ENCODE measurements at regions not wholly inside any gene's neighbourhood (a gene's known extent, or its start where the extent isn't known, plus 50 kb on each side); places are given as distances from the start of the nearest gene placed in this dataset.

- no peak for DNase-seq
Measured at GRCh38 chr10:78250313-78251015, 216.8 kb downstream of the RPS24 start.

DNA sequence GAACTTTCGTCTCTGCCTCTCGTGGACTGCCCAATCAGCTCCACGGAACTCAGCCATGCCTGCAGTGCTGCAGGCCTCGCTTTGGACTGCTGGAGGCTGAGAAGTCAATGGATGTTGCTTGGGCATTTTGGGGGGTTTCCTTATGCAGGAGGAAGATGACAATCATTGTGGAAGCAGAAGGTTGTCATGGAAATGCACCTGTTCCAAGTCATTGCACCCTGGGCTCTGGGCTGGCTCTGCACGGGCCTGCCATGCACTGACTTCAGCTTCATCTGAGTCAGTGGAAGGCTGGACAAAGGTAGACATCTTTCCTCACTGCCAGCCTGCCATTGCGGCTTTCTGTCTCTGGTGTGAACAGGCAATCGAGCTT is 217.3 kb downstream of the RPS24 start:
- no peak for DNase-seq

DNA sequence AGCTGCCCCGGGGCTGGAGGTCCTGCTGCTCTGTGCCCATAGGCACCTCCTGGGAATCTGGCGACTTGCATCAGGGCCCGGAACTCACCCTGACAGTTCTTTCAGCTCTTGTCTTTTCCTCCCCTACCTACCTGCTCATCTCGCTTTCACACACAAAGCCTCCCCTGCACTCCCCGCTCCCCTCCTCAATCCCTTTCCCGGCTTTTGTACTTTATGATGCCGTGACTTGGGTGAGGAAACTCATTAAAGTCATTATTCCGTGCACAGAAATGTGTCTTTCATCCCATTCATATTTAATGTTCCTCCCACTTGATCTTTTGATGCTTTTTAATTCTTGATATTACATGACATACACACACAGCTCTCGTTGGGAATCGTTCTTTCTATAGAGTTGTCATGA is 218.6 kb downstream of the RPS24 start:
- DNase-seq, result no peak

- no peak for DNase-seq
Measured at GRCh38 chr10:78253063-78253853, 219.6 kb downstream of the RPS24 start.

GRCh38 chr10:78254013-78254412 is 220.3 kb downstream of the RPS24 start:
- DNase-seq, result no peak

GRCh38 chr10:78255214-78255613 is 221.6 kb downstream of the RPS24 start:
- no peak for DNase-seq

- no peak for DNase-seq
Measured at GRCh38 chr10:78255796-78256638, 222.4 kb downstream of the RPS24 start.

DNA sequence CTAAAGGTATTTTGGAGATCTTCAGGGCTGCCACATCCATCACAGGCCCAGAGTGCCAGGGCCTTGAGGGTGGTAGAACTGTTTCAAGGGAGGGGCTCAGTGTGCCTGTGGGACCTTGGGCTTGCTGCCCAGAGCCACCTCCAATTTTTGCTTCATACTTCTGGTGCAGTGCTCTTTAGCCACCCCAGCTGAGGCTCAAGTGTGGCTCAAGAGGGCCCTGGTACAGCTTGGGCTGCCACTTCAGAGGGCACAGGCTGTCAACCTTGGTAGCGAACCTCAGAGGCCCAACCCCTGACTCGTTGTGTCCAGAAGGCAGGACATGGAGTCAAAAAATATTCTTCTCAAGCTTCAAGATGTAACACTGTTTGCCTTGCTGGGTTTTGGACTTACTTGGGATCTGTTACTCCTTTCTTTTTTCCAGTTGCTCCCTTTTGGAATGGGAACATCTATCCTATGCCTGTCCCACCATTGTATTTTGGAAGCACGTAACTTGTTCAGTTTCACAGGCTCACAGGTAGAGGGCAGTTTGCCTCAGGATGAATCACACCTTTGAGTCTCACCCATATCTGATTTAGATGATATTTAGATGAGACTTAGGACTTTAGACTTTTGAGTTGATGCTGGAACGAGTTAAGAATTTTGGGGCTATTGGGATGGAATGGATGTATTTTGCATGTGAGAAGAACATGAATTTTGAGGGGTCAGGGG is 224.8 kb downstream of the RPS24 start:
- no peak for DNase-seq

DNA sequence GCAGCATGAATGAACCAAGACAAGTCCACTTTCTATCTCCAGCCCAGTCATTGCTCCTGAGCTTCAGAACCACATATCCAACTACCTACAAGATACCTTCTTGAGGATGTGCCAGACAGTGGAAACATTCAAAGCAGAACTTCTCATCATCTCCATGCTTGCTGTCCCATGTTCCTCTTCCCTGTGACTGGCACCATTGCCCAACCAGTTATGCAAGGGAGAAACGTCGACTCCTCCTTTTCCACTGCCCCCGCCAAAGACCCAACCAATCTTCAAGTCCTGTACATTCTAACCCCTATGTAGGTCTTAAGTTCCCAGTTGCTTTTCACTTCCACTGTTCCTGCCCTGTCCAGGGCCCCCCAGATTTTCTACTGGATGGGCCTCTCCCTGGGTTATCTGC is 225.7 kb downstream of the RPS24 start:
- no peak for DNase-seq

DNA sequence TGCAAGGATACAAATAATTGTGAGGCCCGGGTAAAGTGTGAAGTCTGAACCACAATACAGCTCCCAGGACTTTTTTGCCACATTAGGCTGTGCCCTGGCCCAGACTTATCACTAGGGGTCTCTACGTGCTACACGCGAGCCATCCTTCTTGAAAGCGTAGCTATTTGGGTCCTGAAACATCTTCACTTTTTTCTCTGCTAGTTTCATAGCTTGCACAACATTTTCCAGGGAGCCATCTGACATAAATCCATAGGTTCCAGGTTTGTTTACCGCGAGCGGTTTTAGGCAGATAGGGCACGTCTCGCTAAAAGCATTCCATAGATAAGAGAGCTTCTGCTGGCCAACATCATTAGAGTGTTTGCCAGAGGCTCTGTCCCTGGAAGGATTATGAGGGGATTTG is 226.5 kb downstream of the RPS24 start:
- DNase-seq, result no peak

- DNase-seq, result no peak
Measured at GRCh38 chr10:78260680-78261079, 227.0 kb downstream of the RPS24 start.

GRCh38 chr10:78261291-78261690 is 227.6 kb downstream of the RPS24 start:
- no peak for DNase-seq

DNA sequence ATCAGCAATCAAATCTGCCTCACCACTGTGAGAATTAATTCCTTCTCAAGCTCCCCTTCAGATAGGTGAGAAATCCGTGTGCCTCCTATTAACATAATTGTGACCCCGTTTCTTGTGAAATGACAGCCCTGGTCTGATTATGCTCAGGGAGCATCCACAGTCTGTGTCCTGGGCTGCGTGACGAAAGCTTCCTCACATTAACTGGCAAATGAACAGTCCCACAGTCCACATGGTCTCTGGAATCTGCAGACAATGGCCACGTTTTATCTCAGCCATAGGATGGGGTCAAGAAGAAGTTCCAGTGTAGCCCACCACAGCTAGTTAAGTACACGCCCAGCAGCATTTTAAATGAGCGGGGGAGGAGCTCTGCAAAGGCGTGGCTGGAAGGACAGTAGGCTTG is 229.2 kb downstream of the RPS24 start:
- no peak for DNase-seq

DNA sequence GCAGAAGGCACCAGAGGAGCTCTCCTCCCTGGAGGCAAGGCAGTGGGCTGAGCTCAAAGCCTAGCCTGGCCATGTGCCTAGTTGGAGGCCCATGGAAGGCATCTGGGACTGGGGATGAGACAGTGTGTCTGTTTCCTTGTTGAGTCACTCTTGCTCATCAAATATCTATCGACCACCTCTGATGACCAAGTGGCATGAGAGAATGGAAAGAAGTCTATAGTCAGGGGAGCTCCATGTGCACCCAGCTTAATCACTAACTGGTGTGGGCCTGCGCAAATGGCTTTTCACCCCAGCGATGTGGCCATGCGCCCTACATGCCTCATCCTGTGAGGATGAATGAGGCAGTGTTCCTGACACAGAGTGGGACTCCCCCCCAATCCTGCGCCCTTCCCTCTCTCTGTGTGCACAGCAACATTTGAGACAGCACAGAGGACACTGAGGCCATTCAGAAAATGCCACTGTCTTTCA is 229.9 kb downstream of the RPS24 start:
- no peak for DNase-seq

- DNase-seq, result no peak
Measured at GRCh38 chr10:78264361-78264760, 230.7 kb downstream of the RPS24 start.

DNA sequence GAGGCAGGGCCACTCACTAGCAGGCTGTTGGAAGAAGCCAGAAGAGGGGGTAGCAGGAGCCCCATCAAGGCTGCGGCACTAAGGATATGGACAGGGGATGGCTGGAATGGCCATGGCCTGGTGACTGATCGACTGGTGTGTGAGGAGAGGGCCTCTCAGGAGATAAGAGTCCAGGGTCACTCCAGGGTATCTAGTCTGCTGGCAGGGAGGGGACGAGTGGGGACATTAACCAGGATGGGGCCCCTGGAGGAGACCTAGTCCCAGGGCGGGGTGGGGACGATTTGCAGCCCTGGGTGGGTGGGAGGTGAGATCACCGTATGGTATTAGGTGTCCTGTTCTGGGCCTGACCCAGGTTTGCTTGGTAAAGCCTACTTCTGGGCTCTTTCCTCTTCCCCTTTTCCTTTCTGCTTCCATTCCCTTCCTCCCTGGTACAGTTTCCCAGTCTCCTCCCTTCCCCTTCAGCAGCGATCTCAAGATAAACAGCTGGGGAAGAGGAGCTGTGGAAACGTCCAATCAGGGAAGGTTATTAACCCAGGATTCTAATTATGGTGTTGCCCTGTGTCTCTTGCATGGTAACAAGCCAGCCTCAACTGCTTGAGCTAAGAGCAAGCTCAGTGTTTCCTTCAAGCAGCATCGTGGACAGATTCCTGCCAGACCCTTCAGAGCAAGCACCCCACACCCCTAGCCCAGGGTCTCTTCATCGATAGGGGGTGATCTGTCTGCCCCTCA is 233.2 kb downstream of the RPS24 start:
- no peak for DNase-seq

DNA sequence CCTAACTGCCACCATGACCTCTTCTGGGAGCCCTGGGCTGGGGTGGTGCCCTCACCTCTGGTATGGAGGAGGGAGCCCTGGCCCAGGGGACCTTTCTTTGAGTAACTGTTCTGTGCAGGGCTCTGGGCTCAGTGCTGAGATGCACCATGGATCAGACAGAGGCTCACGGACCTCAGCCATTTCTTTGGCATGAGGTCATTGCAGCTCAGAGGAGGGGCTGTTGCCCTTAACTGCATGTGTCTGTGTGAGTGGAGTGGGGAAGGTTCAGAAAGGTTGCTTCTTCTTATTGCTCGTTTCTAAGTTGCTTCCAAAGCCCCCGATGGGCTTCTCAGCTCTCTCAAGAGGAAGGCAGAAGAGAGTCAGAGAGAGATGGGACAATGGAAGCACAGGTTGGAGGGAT is 233.9 kb downstream of the RPS24 start:
- no peak for DNase-seq

DNA sequence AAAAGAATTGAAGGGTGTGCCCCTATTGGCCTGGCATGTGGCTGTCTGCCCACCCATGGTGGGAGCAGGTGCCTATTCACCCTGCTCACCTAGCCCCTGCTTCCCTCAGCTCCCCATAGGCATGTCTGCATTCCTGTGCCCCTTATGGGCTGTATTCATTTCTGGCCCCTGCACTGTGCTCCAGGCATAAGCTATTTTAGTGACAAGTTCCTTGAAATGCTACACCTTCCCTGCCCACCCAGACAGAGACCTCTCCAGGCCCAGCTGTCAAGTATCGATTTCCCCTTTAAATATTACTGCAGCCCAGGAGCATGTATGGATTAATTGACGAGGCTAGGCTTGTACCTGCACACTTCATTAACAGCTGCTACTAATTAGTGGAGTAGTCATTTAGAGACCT is 235.4 kb downstream of the RPS24 start:
- DNase-seq, result no peak

DNA sequence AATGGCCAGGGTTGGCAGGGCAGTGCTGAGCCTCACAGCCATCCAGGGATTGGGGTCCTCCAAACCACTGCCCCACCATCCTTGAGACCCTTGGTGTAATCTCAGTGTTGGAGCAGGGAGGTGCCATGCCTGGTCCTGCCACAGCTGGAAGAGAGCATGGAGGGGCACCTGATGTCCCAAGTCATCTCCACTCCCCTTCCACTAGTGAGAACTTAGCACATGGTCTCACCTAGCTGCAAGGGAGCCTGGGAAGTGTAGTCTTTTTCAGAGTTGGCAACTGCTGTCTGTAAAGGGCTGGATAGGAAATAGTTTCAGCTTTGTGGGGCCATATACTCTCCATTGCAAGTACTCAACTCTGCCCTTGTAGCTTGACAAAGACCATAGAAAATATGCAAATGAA is 238.7 kb downstream of the RPS24 start:
- no peak for DNase-seq

DNA sequence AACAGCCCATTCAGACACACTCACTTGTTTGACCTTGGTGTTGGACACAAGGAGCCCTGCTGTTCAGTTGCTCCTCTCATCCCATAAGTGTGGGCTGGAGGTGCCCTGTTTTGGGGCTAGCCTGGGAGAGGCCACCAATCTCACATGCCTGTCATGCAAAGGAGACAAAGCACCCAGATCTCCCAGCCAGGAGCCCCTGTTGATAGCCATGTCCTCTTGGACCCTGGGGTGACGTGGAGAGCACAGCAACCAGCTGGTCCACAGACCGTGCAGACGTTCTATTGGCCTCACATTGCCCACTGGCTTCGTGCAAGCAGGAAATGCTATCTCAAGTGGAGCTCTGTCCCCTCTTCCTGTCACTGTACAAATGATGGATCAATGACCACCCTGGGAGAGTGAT is 240.8 kb downstream of the RPS24 start:
- DNase-seq, result no peak

- DNase-seq, result no peak
Measured at GRCh38 chr10:78276139-78276538, 242.5 kb downstream of the RPS24 start.
